ENCODE measurements at regions not wholly inside any gene's neighbourhood (a gene's known extent, or its start where the extent isn't known, plus 50 kb on each side); places are given as distances from the start of the nearest gene placed in this dataset.

DNA sequence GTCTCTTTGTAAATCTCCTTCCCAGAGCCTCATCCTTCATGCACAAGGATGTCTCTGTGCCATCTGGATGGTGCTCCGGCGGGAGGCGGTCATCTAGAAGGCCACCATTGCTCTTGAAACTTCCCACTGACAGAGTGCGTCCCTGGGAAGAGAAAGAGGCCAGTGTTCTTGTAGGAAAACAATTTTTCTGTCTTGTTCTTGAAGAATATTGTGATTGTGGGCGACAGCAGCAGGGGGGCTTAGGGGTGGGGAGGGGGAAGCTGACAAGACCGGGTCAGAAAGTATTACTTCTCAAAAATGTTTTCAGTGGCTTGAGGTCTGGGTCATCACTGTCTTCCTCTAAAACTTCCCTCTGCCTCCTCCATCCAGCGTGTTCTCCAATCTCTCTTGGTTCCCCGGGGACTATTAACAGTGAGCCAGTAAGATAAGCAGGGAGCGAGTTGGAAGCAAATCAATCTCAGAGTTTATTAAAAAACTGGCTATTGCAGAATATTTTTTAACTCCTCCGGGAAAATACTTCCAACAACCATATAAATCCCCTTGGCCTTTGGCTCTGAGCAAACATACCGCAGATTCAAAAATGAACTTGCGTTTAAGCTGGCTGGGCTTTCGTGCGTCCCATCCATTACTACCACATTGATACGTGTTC lies 597.8 kb upstream of the MGMT start:
- DNase-seq (no peak), ATAC-seq (no peak)
- Mint-ChIP-seq H3K4me3 (no peak overlapping the region), H3K4me1 (ENCODE audit: low read depth) (no peaks in the 10 kb centered on the region), H3K36me3 (ENCODE audit: low read depth) (no peaks in the 10 kb centered on the region), H3K27ac (no peak overlapping the region), H3K27me3 (ENCODE audit: low read depth) (no peaks in the 10 kb centered on the region), H3K9me3 (ENCODE audit: insufficient read depth) (no peaks in the 10 kb centered on the region)
- POLR2A ChIA-PET: no interaction called here
- CTCF ChIA-PET: no interaction called here

DNA sequence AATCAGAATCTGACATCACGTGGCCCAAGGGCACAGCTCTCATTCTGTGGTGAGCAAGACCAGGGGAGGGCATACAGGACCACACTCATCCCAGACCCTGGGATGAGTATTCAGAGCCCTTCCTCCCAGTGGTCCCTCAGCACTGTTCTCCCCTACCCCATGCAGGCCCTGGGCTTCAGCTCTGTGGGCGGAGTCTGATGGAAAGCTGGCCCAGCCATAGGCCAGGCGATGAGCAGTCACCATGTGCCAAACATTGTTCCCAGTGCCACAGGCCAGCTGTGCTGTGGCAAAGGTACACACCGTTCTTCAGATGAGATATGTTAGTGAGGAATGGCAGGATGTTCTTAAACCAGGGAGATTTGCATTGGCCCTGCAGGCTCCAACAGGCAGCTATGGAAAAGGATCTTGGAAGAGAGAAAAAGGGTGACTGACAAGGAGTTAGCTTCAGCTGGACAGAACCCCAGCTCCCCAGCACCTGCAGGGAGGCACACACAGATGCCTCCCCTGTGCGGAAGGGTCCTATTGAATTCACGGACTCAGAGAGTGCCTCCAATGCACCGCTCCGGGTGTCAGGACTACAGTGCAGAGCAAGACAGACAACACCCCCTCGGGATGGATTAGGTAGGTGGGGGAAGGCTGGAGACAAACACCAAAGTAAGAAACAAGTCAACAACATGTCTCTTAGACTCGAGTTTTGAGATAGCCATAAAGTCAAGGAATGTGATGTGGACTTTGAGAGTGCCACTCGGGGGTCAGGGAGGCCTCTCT lies 596.0 kb upstream of the MGMT start:
- Mint-ChIP-seq H3K36me3 (ENCODE audit: low read depth) (no peaks in the 10 kb centered on the region), H3K9me3 (ENCODE audit: insufficient read depth) (no peaks in the 10 kb centered on the region), H3K27ac (no peak overlapping the region), H3K4me1 (ENCODE audit: low read depth) (no peaks in the 10 kb centered on the region), H3K27me3 (ENCODE audit: low read depth) (no peaks in the 10 kb centered on the region), H3K4me3 (no peak overlapping the region)
- CTCF ChIA-PET: no interaction called here
- POLR2A ChIA-PET: no interaction called here
- ATAC-seq (no peak), DNase-seq (no peak)

DNA sequence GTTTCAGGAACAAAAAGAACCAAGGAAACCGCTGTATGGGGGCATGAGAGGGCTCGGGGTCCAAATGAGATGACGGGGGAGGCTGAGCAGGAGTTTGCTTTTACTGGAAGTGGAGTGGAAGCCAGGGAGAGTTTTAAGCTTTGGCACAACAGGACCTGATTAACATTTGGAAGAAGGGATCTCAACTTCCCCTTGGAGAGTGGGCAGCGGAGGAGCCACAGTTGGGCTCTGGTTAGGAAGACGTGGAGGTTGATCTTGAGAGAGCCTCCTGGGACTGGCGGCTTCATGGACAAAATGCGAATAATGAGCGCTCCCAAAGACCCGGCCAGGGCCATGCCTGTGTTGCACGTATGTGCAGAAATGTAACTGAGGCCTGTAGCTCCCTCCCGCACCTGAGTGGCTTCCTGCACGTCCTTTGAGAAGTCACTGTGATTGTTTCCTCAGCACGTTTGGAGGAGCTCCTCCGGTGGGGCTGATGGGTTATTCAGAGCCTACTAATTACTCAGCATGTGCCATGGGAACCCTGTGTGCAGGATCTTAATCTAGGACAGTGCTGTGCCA lies 595.3 kb upstream of the MGMT start:
- Mint-ChIP-seq H3K9me3 (ENCODE audit: insufficient read depth) (no peaks in the 10 kb centered on the region), H3K27me3 (ENCODE audit: low read depth) (peaks cover 2% of the 10 kb centered on the region)

DNA sequence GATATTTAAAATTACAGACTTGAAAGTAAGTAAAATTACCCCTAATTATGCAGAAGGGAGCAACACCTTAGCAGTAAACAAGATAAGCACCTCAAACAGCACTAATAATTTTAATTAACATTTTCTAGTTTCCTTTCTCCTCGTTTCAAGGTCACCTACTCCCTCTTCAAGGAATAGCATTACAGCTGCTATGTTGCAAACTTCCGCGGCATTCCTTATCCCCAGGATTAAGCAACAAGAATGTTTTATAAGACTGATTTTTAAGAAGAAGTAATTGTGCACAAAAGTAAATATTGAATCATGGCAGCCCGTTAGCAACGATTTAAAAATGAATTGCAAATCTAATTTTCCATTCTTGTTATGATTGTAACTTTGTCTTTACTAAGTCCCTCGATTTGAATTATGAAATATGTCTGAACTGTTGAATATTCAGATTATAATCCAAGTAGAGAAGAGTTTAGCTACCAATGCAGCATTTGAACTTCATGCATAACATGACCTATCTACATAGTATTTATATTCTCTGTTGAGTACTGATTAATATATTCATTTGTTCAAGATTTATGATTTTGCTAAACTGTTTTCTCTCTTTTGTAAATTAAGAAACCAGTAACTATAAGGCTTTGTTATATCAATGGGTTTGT lies 593.5 kb upstream of the MGMT start:
- Mint-ChIP-seq H3K4me1 (ENCODE audit: low read depth) (no peaks in the 10 kb centered on the region), H3K36me3 (ENCODE audit: low read depth) (no peaks in the 10 kb centered on the region), H3K27me3 (ENCODE audit: low read depth) (peaks cover 2% of the 10 kb centered on the region), H3K9me3 (ENCODE audit: insufficient read depth) (no peaks in the 10 kb centered on the region), H3K4me3 (no peak overlapping the region), H3K27ac (no peak overlapping the region)
- ATAC-seq (no peak), DNase-seq (no peak)
- POLR2A ChIA-PET: no interaction called here
- CTCF ChIA-PET: no interaction called here

More for the DNA sequence above, 595.3 kb upstream of the MGMT start:
- ChIA-PET POLR2A (no interaction called here), CTCF (no interaction called here)
- Mint-ChIP-seq H3K27ac (no peak overlapping the region), H3K4me3 (no peak overlapping the region), H3K36me3 (ENCODE audit: low read depth) (no peaks in the 10 kb centered on the region), H3K4me1 (ENCODE audit: low read depth) (no peaks in the 10 kb centered on the region)
- ATAC-seq (no peak), DNase-seq (no peak)

DNA sequence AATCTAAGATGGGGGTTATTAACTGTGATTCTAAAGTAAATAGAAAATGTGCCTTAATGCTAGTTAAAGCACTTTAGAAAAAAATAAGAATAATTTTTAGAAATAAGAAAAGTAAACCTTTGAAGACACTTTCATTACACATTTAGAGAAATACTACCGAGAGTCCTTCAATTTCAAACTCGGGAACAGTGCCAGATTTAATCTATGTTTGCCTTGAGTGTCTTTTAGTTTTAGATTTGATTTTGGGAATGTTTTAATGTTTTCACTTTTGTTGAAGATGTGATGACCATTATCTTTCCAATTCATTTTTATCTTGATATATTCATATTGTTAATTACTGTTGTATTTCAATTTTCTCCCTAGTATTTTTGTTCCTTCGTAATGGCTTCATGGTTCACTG lies 592.7 kb upstream of the MGMT start:
- Mint-ChIP-seq H3K27me3 (ENCODE audit: low read depth) (peaks cover 2% of the 10 kb centered on the region), H3K36me3 (ENCODE audit: low read depth) (no peaks in the 10 kb centered on the region), H3K27ac (no peak overlapping the region), H3K4me3 (no peak overlapping the region), H3K9me3 (ENCODE audit: insufficient read depth) (no peaks in the 10 kb centered on the region), H3K4me1 (ENCODE audit: low read depth) (no peaks in the 10 kb centered on the region)
- ATAC-seq (no peak), DNase-seq (no peak)
- ChIA-PET CTCF (no interaction called here), POLR2A (no interaction called here)

DNA sequence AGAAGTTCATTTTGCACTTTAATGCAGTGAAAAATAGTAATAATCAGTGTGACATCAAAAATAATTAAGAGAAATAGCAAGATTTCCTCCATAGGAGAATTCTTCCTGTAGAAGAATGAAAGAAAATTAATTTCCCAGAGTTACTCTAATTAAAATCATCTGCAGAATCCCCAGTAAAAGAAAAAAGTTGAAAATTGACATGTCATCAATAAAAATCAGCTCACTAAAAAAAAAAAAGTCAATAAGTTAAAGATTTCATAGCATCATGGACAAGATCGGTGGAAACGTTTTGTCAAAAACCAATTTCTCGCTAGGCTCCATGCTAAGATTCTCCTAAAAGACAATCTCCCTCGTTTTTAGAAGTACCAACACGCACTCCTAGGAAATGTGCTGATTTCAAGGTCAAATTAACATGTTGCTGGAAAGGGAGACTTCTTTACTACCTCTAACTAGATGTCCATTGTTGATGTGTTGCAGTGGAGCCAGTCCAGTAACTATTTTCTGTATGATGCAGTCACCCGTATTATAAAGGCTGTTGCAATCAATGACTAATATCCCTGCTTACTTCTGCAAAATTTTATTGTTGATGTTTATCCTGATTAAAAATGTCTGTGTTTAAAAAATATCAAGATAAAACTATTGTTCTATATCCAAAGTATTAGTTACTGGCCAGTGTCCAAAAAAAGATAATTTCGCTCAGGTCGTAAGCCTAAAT lies 591.9 kb upstream of the MGMT start:
- H3K4me3 Mint-ChIP-seq: no peak overlapping the region
- no peak for DNase-seq
- H3K9me3 Mint-ChIP-seq (ENCODE audit: insufficient read depth): no peaks in the 10 kb centered on the region
- H3K27ac Mint-ChIP-seq: no peak overlapping the region
- ChIA-PET CTCF (no interaction called here), POLR2A (no interaction called here)
- no peak for ATAC-seq
- no peaks in the 10 kb centered on the region for H3K36me3 Mint-ChIP-seq (ENCODE audit: low read depth)
- peaks cover 2% of the 10 kb centered on the region for H3K27me3 Mint-ChIP-seq (ENCODE audit: low read depth)
- H3K4me1 Mint-ChIP-seq (ENCODE audit: low read depth): no peaks in the 10 kb centered on the region

DNA sequence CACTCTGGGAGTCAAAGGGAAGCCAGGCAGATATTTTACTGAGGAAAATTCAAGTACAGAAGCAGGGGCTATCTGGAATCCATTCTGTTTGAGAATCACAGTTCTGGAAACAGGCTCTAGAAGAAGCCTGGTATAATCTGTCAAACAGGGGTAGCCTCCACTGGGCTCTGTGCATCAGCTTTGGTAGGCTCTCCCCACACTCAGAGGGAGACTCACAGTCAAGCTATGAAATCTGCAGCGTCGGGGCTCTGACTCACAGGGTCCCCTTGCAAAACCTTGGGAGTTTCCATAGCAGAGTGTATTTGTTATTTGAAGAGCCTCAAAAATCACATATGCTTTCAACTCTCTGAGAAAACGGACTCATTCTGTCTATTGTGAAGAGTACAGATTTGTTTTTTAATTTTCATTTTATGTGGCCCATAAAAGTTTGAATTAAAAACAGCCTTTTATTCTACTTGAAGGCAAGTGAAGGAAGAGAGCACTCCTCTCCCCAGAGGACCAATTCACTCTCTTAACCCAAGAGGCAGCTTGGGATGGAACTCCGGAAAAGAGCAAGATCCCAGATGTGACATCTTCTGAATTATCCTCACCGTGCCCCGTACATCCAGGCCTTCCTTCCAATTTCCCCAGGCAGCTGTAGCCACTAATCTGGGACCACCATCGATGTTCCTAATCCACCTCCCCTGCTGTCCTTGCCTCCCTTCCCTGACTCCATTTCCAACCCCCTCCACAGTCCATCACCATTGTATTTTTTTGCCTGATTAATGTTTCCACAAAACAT lies 590.9 kb upstream of the MGMT start:
- no peak overlapping the region for H3K27ac Mint-ChIP-seq
- H3K9me3 Mint-ChIP-seq (ENCODE audit: insufficient read depth): no peaks in the 10 kb centered on the region
- POLR2A ChIA-PET: no interaction called here
- DNase-seq: no peak
- no peak for ATAC-seq
- CTCF ChIA-PET: no interaction called here
- H3K4me3 Mint-ChIP-seq: no peak overlapping the region
- peaks cover 2% of the 10 kb centered on the region for H3K27me3 Mint-ChIP-seq (ENCODE audit: low read depth)
- no peaks in the 10 kb centered on the region for H3K4me1 Mint-ChIP-seq (ENCODE audit: low read depth)
- no peaks in the 10 kb centered on the region for H3K36me3 Mint-ChIP-seq (ENCODE audit: low read depth)

DNA sequence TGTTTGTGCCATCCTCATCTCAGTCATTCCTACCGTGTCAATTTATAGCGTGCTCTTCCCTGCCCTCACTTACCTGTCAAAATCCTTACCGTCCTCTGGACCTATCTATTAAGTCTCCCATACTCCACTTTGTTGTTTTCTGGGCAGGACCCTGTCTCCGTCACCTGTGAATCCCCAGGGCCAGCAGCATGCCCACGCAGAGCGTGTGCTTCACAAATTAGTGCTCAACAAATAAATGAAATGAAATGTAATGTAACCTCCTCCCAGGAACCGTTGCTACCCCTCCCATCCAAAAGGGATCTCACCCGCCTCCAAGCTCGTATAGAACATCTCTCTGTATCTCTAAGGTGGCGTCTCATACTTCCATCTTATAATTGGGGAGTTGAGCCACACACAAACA lies 589.9 kb upstream of the MGMT start:
- ChIA-PET CTCF (no interaction called here), POLR2A (no interaction called here)
- ATAC-seq: no peak

DNA sequence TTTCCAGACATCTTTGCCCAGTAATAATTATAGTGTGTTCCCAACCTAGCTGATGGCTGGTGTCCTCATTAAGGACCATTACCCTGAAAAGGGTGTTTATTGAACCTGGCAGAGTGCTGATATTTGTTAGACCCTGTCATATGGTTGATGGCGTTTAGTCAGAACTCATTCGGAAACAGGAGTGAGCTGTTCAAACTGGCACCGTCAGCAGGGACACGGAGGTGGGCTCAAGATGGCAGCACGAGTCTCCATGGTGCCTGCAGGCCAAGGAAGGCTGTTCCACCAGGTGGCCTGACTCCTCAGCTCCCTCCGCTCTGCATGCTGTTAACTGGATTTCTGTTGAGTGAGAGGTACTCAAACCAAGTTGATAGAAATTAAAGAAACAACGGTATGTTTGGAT lies 589.1 kb upstream of the MGMT start:
- Mint-ChIP-seq H3K4me1 (ENCODE audit: low read depth) (no peaks in the 10 kb centered on the region), H3K27ac (no peak overlapping the region), H3K27me3 (ENCODE audit: low read depth) (peaks cover 2% of the 10 kb centered on the region), H3K36me3 (ENCODE audit: low read depth) (no peaks in the 10 kb centered on the region), H3K4me3 (no peak overlapping the region), H3K9me3 (ENCODE audit: insufficient read depth) (no peaks in the 10 kb centered on the region)
- DNase-seq (no peak), ATAC-seq (no peak)
- CTCF ChIA-PET: no interaction called here
- POLR2A ChIA-PET: no interaction called here

More for the DNA sequence above, 589.9 kb upstream of the MGMT start:
- no peak overlapping the region for H3K4me3 Mint-ChIP-seq
- H3K36me3 Mint-ChIP-seq (ENCODE audit: low read depth): no peaks in the 10 kb centered on the region
- no peaks in the 10 kb centered on the region for H3K9me3 Mint-ChIP-seq (ENCODE audit: insufficient read depth)
- peaks cover 2% of the 10 kb centered on the region for H3K27me3 Mint-ChIP-seq (ENCODE audit: low read depth)
- no peaks in the 10 kb centered on the region for H3K4me1 Mint-ChIP-seq (ENCODE audit: low read depth)
- no peak overlapping the region for H3K27ac Mint-ChIP-seq
- no peak for DNase-seq

DNA sequence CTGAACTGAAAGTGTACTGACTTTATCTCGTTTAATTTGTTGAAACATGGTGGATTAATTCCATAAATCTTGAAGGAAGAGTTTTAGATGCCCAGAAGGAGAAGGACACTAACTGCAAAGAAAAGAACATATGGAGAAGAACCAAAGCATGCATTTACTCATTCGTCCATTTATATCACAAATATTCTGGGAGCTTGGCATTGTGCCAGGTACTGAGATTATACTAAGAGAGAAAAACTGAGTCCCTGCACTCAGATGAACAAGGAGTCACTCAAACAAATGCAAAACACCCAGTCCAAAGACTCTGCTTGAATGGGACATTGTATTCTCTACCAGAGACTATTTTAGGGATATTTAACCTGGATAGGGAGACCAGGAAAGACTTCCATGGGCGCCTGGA lies 588.0 kb upstream of the MGMT start:
- H3K27ac Mint-ChIP-seq: no peak overlapping the region
- ATAC-seq (no peak), DNase-seq (no peak)
- ChIA-PET POLR2A (no interaction called here), CTCF (no interaction called here)
- no peak overlapping the region for H3K4me3 Mint-ChIP-seq
- no peaks in the 10 kb centered on the region for H3K9me3 Mint-ChIP-seq (ENCODE audit: insufficient read depth)
- no peaks in the 10 kb centered on the region for H3K4me1 Mint-ChIP-seq (ENCODE audit: low read depth)
- no peaks in the 10 kb centered on the region for H3K36me3 Mint-ChIP-seq (ENCODE audit: low read depth)
- H3K27me3 Mint-ChIP-seq (ENCODE audit: low read depth): peaks cover 2% of the 10 kb centered on the region

DNA sequence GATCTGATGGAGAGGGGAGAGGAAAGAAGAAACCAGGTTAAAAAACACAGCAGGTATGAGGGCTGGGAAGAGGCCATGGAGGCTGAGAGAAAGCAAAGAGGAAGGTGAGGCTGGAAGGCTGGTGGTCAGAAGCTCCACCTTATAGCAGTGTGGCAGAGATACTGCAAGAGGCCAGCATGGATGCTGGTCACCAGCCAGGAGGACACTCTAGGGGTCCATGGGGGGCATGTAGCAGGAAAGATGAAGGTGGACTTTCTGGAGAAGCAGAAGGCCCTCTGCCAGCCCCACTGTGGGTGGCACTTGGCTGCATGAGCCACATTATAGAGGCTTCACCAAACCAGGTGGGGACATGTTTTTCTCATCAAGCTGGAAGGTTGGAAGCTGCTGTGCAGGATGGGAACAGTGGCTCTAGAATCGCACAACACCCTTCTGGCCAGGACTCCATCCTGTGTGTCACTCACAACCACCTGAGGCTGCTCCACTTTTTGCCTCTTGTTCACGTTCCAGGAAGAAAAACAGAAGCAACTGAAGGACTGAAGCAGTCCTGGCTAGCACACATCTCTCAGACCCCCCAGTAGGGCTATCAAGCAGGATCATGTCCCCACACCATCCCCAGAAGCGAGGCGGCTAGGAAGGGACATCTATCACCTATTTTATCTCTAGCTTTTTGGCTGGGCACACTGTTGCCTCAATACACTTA lies 587.5 kb upstream of the MGMT start:
- POLR2A ChIA-PET: no interaction called here
- ATAC-seq: no peak

More for the DNA sequence above, 587.5 kb upstream of the MGMT start:
- CTCF ChIA-PET: no interaction called here
- Mint-ChIP-seq H3K4me1 (ENCODE audit: low read depth) (no peaks in the 10 kb centered on the region), H3K9me3 (ENCODE audit: insufficient read depth) (no peaks in the 10 kb centered on the region), H3K4me3 (no peak overlapping the region), H3K27me3 (ENCODE audit: low read depth) (peaks cover 2% of the 10 kb centered on the region), H3K27ac (no peak overlapping the region), H3K36me3 (ENCODE audit: low read depth) (no peaks in the 10 kb centered on the region)
- DNase-seq: no peak
